ENCODE measurements at regions not wholly inside any gene's neighbourhood (a gene's known extent, or its start where the extent isn't known, plus 50 kb on each side); places are given as distances from the start of the nearest gene placed in this dataset.

DNA sequence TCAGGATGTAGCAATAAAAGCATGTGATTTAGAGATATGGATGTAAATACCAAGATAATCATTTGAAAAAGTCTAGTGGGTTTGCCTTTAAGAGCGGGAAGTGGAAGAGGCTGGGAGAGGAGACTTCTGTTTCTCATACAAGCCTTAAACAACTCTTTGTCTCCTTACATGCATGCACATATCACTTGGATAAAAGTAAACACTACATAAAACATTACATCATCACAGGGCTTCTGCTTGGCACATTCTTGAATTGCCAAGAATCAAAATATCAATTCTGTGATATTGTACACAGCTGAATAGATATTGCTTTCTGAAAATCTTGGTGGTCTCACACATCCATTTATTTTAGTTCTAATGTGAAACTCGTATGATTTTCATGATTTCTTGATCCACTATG, 57.6 kb downstream of the FOXD1 start:
- no peak for TF ChIP-seq POLR2A (IDR thresholded peaks at IDR 0.05)
- no peak for TF ChIP-seq POLR2AphosphoS5 (IDR thresholded peaks at IDR 0.05)
- TF ChIP-seq, protein P1, sequence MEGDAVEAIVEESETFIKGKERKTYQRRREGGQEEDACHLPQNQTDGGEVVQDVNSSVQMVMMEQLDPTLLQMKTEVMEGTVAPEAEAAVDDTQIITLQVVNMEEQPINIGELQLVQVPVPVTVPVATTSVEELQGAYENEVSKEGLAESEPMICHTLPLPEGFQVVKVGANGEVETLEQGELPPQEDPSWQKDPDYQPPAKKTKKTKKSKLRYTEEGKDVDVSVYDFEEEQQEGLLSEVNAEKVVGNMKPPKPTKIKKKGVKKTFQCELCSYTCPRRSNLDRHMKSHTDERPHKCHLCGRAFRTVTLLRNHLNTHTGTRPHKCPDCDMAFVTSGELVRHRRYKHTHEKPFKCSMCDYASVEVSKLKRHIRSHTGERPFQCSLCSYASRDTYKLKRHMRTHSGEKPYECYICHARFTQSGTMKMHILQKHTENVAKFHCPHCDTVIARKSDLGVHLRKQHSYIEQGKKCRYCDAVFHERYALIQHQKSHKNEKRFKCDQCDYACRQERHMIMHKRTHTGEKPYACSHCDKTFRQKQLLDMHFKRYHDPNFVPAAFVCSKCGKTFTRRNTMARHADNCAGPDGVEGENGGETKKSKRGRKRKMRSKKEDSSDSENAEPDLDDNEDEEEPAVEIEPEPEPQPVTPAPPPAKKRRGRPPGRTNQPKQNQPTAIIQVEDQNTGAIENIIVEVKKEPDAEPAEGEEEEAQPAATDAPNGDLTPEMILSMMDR (IDR thresholded peaks at IDR 0.05): no peak

DNA sequence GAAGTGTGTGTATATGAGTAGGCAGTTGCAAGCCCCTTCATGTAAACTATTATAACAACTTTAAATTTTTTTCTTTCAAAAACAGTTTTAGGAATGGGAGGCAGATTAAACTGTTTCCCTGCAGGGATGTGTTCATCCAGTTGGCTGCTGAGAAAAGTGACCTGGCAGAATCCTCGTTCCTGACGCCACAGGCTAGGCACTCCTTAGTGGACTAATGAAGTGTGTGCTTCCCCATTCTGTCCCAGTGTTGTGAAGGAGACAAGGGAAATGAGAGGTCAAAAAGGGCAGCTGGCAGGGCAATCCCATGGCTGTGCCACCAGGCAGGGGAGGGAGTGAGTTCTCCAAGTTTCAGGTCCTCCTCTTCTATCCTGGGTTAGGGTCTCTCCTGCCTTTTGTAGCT, 59.8 kb downstream of the FOXD1 start:
- peaks cover 0 to 12% of the 10 kb centered on the region in 2 donors for H3K27me3 ChIP-seq
- H3K9me3 ChIP-seq: peaks cover 2 to 24% of the 10 kb centered on the region in 2 donors
- no peak overlapping the region for H3K4me3 ChIP-seq
- no peak for DNase-seq (ENCODE audit: low spot score in 2 of 2)
- H3K36me3 ChIP-seq: no peaks in the 10 kb centered on the region
- no peaks in the 10 kb centered on the region for H3K4me1 ChIP-seq
- no peak overlapping the region for H3K27ac ChIP-seq
- intact Hi-C loops (cut with DNase I; ENCODE audit: low total_unique reads): no loop called here
- TF ChIP-seq POLR2A (IDR thresholded peaks at IDR 0.05) (no peak), POLR2AphosphoS5 (IDR thresholded peaks at IDR 0.05) (no peak)
- TF ChIP-seq, protein P1 (IDR thresholded peaks at IDR 0.05): no peak

More for the DNA sequence above, 57.6 kb downstream of the FOXD1 start:
- Histone ChIP-seq H3K27me3 (peaks cover 0 to 4% of the 10 kb centered on the region in 2 donors), H3K27ac (no peak overlapping the region), H3K4me3 (no peak overlapping the region), H3K4me1 (no peaks in the 10 kb centered on the region), H3K9me3 (peaks cover 0 to 4% of the 10 kb centered on the region in 2 donors), H3K36me3 (no peaks in the 10 kb centered on the region)
- no peak for DNase-seq (ENCODE audit: low spot score in 2 of 2)
- intact Hi-C loops (cut with DNase I; ENCODE audit: low total_unique reads): no loop called here

DNA sequence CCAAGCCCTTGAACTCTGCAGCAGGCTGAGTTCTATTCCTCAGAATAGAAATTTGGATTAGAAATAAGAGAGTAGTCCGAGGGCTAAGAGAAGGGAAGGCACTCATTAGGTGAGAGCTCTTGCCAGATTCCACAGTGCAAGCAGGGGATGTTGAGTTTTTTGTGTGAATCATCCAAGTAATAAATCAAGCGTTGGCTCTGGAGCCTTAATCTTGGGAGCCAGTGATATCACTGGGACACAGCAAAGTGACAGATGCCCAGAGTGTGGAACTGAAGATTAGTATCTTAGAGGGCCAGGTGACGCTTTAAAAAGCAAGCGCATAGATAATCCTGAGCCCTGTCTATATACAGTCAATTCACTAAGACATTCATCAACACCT, 60.3 kb downstream of the FOXD1 start:
- intact Hi-C loops (cut with DNase I; ENCODE audit: low total_unique reads): no loop called here
- TF ChIP-seq POLR2A (IDR thresholded peaks at IDR 0.05) (no peak), POLR2AphosphoS5 (IDR thresholded peaks at IDR 0.05) (no peak)
- TF ChIP-seq, protein P1 (IDR thresholded peaks at IDR 0.05): no peak

DNA sequence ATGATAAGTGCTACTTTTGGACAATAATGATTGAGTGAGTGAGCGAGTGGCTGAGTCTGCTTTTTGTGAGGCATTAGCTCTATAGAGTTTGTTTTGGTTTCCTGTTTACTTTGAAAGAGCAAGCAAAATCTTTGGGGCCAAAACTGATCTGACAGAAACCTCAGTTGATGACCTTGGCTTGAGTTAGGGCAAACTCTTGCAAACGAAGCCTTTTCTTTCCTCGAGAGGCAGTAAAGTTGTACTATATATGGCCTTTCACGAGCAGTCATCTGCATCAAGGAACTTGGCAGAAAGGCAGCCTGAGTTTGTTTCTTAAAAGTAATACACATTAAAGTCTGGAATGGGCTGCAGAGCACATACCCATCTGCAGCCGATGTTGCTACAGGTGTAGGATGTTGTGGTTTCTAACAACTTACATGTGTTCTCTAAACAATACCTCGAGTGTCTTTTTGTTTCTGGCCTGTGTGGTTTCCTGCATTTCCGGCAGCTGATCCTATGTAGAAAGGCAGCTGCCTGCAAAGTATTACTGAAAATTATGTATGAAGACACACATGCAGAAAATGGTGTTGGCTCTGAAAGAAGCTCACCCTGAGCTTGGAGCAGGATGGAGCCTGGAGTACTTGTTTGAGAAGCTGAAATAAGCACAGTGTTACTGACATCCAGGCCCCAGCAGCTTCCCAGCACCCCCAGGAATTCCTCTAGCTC, 60.8 kb downstream of the FOXD1 start:
- H3K36me3 ChIP-seq: no peaks in the 10 kb centered on the region
- no peak overlapping the region for H3K4me3 ChIP-seq
- peaks cover 0 to 21% of the 10 kb centered on the region in 2 donors for H3K27me3 ChIP-seq
- H3K4me1 ChIP-seq: no peaks in the 10 kb centered on the region
- TF ChIP-seq, protein P1 (IDR thresholded peaks at IDR 0.05): no peak
- TF ChIP-seq POLR2A (IDR thresholded peaks at IDR 0.05) (no peak), POLR2AphosphoS5 (IDR thresholded peaks at IDR 0.05) (no peak)
- peaks cover 5 to 30% of the 10 kb centered on the region in 2 donors for H3K9me3 ChIP-seq
- intact Hi-C loops (cut with DNase I; ENCODE audit: low total_unique reads): no loop called here
- H3K27ac ChIP-seq: no peak overlapping the region
- no peak for DNase-seq (ENCODE audit: low spot score in 2 of 2)

More for the DNA sequence above, 60.3 kb downstream of the FOXD1 start:
- Histone ChIP-seq H3K4me3 (no peak overlapping the region), H3K27me3 (peaks cover 0 to 16% of the 10 kb centered on the region in 2 donors), H3K9me3 (peaks cover 5 to 28% of the 10 kb centered on the region in 2 donors), H3K27ac (no peak overlapping the region), H3K4me1 (no peaks in the 10 kb centered on the region), H3K36me3 (no peaks in the 10 kb centered on the region)
- no peak for DNase-seq (ENCODE audit: low spot score in 2 of 2)

DNA sequence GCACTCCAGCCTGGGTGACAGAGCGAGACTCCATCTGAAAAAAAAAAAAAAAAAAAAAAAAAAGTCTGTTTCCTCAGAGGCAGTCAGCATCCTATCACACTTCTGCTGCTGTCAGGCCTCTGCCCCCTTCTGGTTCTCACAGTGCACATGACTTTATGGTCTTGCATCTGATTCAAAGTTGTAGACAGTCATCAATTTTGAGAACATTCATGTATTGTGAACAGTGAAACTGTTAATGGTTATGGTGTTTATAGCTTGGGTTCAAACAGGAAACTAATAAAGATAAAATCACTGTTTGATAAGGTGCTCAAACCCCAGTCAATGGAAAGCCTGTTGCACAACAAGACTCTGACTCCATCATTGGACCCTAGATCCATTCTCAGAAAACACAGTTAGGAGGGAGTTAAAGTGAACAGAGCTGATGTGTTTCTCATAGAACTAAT, 61.4 kb downstream of the FOXD1 start:
- Histone ChIP-seq H3K36me3 (no peaks in the 10 kb centered on the region), H3K4me1 (no peaks in the 10 kb centered on the region), H3K27me3 (peaks cover 3 to 27% of the 10 kb centered on the region in 2 donors), H3K4me3 (no peak overlapping the region), H3K27ac (no peak overlapping the region), H3K9me3 (peaks cover 8 to 30% of the 10 kb centered on the region in 2 donors)
- no peak for DNase-seq (ENCODE audit: low spot score in 2 of 2)
- TF ChIP-seq POLR2A (IDR thresholded peaks at IDR 0.05) (no peak), POLR2AphosphoS5 (IDR thresholded peaks at IDR 0.05) (no peak)
- TF ChIP-seq, protein P1 (IDR thresholded peaks at IDR 0.05): no peak
- intact Hi-C loops (cut with DNase I; ENCODE audit: low total_unique reads): no loop called here

Data from breast epithelium (tissue), 4 donors.